Suprapubic skin (tissue), 3 donors: ENCODE measurements at regions not wholly inside any gene's neighbourhood (a gene's known extent, or its start where the extent isn't known, plus 50 kb on each side); places are given as distances from the start of the nearest gene placed in this dataset.

Experiments used
- POLR2AphosphoS5 ChIP-seq, 3 donors: sonication (generic); formaldehyde crosslinking; IDR thresholded peaks; one replicate each; pipeline ENCODE4 v1.6.1; 2017; ENCODE audit warnings: antibody characterized with exemption in 3 of 3
- TF ChIP-seq, protein P1 (sequence below), 2 donors: fragments of 200-600 bp in 1 of 2; fragments of 450-650 bp in 1 of 2; sonication (generic) in 1 of 2; IDR thresholded peaks; one replicate each; pipeline ENCODE4 v1.5.1; 2016 to 2019; ENCODE audit warnings: antibody characterized with exemption in 2 of 2, mild to moderate bottlenecking in 1 of 2, moderate library complexity in 1 of 2

DNA sequence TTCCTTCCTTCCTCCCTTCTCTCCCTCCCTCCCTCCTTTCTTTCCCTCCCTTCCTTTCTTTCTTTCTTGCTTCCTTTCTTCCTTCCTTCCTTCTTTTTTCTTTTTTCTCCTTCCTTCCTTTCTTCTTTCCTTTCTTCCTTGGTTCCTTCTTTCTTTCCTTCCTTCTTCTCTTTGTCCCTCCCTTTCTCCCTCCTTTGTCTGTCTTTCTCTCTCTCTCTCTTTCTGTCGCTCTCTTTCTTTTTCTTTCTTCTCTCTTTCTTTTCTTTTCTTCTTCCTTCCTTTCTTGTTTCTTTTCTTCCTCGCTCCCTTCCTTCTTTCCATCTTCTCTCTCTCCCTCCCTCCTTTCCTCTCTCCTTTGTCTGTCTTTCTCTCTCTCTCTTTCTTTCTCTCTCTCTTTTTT, 601.9 kb upstream of the JAG1 start:
- TF ChIP-seq, protein P1, sequence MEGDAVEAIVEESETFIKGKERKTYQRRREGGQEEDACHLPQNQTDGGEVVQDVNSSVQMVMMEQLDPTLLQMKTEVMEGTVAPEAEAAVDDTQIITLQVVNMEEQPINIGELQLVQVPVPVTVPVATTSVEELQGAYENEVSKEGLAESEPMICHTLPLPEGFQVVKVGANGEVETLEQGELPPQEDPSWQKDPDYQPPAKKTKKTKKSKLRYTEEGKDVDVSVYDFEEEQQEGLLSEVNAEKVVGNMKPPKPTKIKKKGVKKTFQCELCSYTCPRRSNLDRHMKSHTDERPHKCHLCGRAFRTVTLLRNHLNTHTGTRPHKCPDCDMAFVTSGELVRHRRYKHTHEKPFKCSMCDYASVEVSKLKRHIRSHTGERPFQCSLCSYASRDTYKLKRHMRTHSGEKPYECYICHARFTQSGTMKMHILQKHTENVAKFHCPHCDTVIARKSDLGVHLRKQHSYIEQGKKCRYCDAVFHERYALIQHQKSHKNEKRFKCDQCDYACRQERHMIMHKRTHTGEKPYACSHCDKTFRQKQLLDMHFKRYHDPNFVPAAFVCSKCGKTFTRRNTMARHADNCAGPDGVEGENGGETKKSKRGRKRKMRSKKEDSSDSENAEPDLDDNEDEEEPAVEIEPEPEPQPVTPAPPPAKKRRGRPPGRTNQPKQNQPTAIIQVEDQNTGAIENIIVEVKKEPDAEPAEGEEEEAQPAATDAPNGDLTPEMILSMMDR (IDR thresholded peaks at IDR 0.05): no peak
- no peak for TF ChIP-seq POLR2AphosphoS5 (IDR thresholded peaks at IDR 0.05)
